ENCODE measurements at regions not wholly inside any gene's neighbourhood (a gene's known extent, or its start where the extent isn't known, plus 50 kb on each side); places are given as distances from the start of the nearest gene placed in this dataset.

DNA sequence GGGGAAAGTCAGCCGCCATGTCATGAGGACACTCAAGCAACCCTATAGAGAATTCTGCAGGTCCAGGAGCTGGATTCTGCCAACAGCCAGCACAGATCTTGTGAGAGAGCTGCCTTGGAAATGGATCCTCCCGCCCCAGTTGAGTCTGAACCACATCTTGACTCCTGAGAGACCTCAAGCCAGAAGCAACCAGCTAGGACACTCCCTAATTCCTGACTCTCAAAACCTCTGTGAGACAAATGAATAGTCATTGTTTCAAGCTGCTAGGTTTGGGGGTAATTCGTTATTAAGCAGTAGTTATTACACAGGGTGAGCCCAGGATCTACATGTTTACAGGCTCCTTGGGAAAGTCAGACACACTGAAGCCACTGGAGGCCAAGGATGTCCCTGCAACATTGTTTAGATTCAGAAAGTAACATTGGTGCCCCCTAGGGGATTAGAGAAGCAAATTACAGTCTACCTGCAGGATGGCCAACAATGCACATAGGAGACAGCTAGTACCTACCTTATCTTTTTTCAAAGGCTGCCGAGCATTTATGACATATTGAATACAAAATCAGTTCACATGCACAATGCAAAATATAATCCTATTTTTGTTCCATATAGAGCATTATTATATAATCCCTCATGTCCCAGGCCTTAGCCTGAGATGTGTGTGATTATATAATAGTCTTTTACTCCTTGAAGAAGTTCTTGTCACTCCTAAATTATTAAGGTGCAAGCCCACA lies 57.9 kb upstream of the FICD start:
- DNase-seq (no peak), ATAC-seq (no peak)
- no peaks in the 10 kb centered on the region for H3K9me3 ChIP-seq
- H3K36me3 ChIP-seq: no peaks in the 10 kb centered on the region
- H3K27me3 ChIP-seq: peaks cover 0 to 8% (median 0%) of the 10 kb centered on the region in 3 donors
- H3K27ac ChIP-seq: no peak overlapping the region
- intact Hi-C loops (cut with DNase I; ENCODE audit: low total_unique reads) (no loop called here), in situ Hi-C loops (cut with MboI; ENCODE audit: low sequenced_read_pairs in 4 of 4) (loop anchor here in 2 of 4 donors (25.0 kb wide), 1 partner anchor 220 kb away; no protein-coding TSS in a partner anchor)
- H3K4me1 ChIP-seq: no peaks in the 10 kb centered on the region
- no peak overlapping the region for H3K4me3 ChIP-seq
- TF ChIP-seq POLR2A (IDR thresholded peaks at IDR 0.05): no peak
- TF ChIP-seq, protein P1, sequence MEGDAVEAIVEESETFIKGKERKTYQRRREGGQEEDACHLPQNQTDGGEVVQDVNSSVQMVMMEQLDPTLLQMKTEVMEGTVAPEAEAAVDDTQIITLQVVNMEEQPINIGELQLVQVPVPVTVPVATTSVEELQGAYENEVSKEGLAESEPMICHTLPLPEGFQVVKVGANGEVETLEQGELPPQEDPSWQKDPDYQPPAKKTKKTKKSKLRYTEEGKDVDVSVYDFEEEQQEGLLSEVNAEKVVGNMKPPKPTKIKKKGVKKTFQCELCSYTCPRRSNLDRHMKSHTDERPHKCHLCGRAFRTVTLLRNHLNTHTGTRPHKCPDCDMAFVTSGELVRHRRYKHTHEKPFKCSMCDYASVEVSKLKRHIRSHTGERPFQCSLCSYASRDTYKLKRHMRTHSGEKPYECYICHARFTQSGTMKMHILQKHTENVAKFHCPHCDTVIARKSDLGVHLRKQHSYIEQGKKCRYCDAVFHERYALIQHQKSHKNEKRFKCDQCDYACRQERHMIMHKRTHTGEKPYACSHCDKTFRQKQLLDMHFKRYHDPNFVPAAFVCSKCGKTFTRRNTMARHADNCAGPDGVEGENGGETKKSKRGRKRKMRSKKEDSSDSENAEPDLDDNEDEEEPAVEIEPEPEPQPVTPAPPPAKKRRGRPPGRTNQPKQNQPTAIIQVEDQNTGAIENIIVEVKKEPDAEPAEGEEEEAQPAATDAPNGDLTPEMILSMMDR (IDR thresholded peaks at IDR 0.05 in 4 of 5, conservative IDR thresholded peaks at IDR 0.05 in 1 of 5): peak in 4 of 5 experiments; percentile 8 to 43 (median 30)

DNA sequence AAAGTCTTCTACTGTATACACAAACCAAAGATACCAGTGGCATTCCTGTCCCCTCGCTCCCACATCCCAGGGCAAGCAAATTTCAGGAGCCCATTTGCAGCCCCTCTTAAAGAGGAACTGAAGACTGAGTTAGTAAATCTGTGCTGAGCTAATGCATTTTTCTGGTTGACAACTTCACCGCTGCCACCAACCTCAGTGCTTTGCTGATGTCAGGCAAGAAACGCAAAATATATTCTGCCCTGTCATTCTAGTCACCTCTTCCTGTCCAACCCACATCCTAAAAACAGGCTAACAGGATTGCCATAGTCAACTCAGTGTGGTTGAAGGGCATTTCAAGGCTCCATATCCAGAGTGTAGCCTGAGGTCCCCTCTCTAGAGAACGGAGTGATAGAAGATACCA lies 59.4 kb upstream of the FICD start:
- Histone ChIP-seq H3K27ac (no peak overlapping the region), H3K4me1 (no peaks in the 10 kb centered on the region), H3K9me3 (no peaks in the 10 kb centered on the region), H3K4me3 (no peak overlapping the region), H3K27me3 (peaks cover 0 to 3% (median 0%) of the 10 kb centered on the region in 3 donors), H3K36me3 (no peaks in the 10 kb centered on the region)
- no peak for TF ChIP-seq POLR2A (IDR thresholded peaks at IDR 0.05)
- TF ChIP-seq, protein P1 (IDR thresholded peaks at IDR 0.05 in 4 of 5, conservative IDR thresholded peaks at IDR 0.05 in 1 of 5): no peak
- DNase-seq (no peak), ATAC-seq (no peak)
- in situ Hi-C loops (cut with MboI; ENCODE audit: low sequenced_read_pairs in 4 of 4): loop anchor here in 2 of 4 donors (25.0 kb wide), 1 partner anchor 218 kb away; no protein-coding TSS in a partner anchor
- intact Hi-C loops (cut with DNase I; ENCODE audit: low total_unique reads): no loop called here

DNA sequence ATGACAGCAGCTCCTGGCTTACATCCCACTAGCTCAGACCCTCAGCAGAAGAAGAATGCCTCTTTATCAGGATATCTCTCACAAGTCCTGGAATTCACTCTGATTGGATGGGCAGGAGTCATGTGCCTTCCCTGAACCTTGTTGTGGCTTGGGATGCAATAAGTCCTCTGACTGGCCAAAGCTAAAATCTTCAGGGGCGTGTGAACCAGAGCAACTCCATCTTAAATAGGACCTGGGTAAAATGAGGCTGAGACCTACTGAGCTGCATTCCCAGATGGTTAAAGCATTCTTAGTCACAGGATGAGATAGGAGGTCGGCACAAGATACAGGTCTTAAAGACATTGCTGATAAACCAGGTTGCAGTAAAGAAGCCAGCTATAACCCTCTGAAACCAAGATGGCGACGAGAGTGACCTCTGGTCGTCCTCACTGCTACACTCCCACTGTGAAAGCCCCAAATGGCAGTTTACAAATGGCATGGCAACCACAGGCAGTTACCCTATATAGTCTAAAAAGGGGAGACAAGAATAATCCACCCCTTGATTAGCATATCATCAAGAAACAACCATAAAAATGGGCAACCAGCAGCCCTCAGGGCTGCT lies 60.4 kb upstream of the FICD start:
- Histone ChIP-seq H3K36me3 (no peaks in the 10 kb centered on the region), H3K4me1 (no peaks in the 10 kb centered on the region), H3K27ac (no peak overlapping the region), H3K9me3 (no peaks in the 10 kb centered on the region), H3K27me3 (no peaks in the 10 kb centered on the region), H3K4me3 (no peak overlapping the region)
- ATAC-seq: no peak
- TF ChIP-seq POLR2A (IDR thresholded peaks at IDR 0.05): no peak
- TF ChIP-seq, protein P1 (IDR thresholded peaks at IDR 0.05 in 4 of 5, conservative IDR thresholded peaks at IDR 0.05 in 1 of 5): no peak
- no peak for DNase-seq
- intact Hi-C loops (cut with DNase I; ENCODE audit: low total_unique reads): no loop called here
- in situ Hi-C loops (cut with MboI; ENCODE audit: low sequenced_read_pairs in 4 of 4): loop anchor here in 2 of 4 donors (25.0 kb wide), 1 partner anchor 217 kb away; no protein-coding TSS in a partner anchor

DNA sequence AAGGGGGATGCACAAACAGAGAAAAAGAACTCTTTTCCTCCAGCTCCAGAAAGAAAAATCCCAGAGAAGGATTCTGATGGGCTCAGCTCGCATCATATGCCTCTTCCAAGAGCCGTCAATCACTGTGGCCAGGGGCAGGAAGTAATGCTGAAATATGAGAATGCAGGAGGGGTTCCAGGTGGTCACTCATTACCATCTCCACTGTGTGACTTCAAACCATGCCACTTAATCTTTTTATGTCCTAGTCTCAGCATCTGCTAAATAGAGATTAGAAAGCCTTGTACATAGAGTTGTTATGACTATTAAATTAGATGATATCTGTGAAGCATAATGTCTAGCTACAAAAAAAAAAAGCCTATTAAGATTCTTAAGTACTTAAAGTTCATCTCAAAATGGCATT lies 65.6 kb upstream of the FICD start:
- intact Hi-C loops (cut with DNase I; ENCODE audit: low total_unique reads): no loop called here
- no peaks in the 10 kb centered on the region for H3K36me3 ChIP-seq

More for the DNA sequence above, 65.6 kb upstream of the FICD start:
- DNase-seq (no peak), ATAC-seq (no peak)
- H3K4me1 ChIP-seq: no peaks in the 10 kb centered on the region
- H3K27ac ChIP-seq: no peak overlapping the region
- H3K9me3 ChIP-seq: no peaks in the 10 kb centered on the region
- in situ Hi-C loops (cut with MboI; ENCODE audit: low sequenced_read_pairs in 4 of 4): no loop called here
- no peak overlapping the region for H3K4me3 ChIP-seq
- H3K27me3 ChIP-seq: no peaks in the 10 kb centered on the region
- no peak for TF ChIP-seq POLR2A (IDR thresholded peaks at IDR 0.05)
- TF ChIP-seq, protein P1 (IDR thresholded peaks at IDR 0.05 in 4 of 5, conservative IDR thresholded peaks at IDR 0.05 in 1 of 5): no peak

Data from gastrocnemius medialis (tissue), 4 donors.